ENCODE measurements at regions not wholly inside any gene's neighbourhood (a gene's known extent, or its start where the extent isn't known, plus 50 kb on each side); places are given as distances from the start of the nearest gene placed in this dataset.

- TF ChIP-seq CTCF (IDR thresholded peaks at IDR 0.05) (no peak), POLR2AphosphoS5 (IDR thresholded peaks at IDR 0.05) (no peak), POLR2A (IDR thresholded peaks at IDR 0.05) (no peak)
Observed at GRCh38 chr5:153130296-153130695, 360.2 kb upstream of the GRIA1 start.

Data from upper lobe of left lung (tissue), 4 donors.